Endodermal cell (in vitro differentiated cells): ENCODE measurements at regions not wholly inside any gene's neighbourhood (a gene's known extent, or its start where the extent isn't known, plus 50 kb on each side); places are given as distances from the start of the nearest gene placed in this dataset.
"Not testable (repeated sequence)": the region's sequence is repeated elsewhere in the genome, so short reads cannot be mapped to it uniquely, and the experiment has no call there.

Experiments
- DNase-seq: peaks from one replicate; pipeline ENCODE4 v3.0.0-alpha.2; 2017
- H3K27ac ChIP-seq: 2 replicates; pipeline ENCODE4 v1.5.1; 2013; ENCODE audit warnings: mild to moderate bottlenecking, low read depth, low read length, moderate library complexity
- H3K27me3 ChIP-seq: 2 replicates; pipeline ENCODE4 v1.6.1; 2013; ENCODE audit warnings: mild to moderate bottlenecking, low read length, moderate library complexity; ENCODE audit not compliant: insufficient read depth, control insufficient read depth, poor library complexity, severe bottlenecking
- H3K36me3 ChIP-seq: 2 replicates; pipeline ENCODE4 v1.7.0; 2013; ENCODE audit warnings: mild to moderate bottlenecking, low read length, moderate library complexity; ENCODE audit not compliant: control insufficient read depth, insufficient read depth
- H3K4me1 ChIP-seq: one replicate; pipeline ENCODE4 v1.7.0; 2013; ENCODE audit warnings: low read length; ENCODE audit not compliant: control insufficient read depth, insufficient read depth
- H3K4me3 ChIP-seq: 2 replicates; pipeline ENCODE4 v1.5.1; 2013; ENCODE audit warnings: mild to moderate bottlenecking, low read length, moderate library complexity
- H3K9ac ChIP-seq: 2 replicates; pipeline ENCODE4 v1.6.1; 2013; ENCODE audit warnings: mild to moderate bottlenecking, low read length, moderate library complexity; ENCODE audit not compliant: poor library complexity, severe bottlenecking; ENCODE audit errors: extremely low read depth
- H3K9me3 ChIP-seq: 2 replicates; pipeline ENCODE4 v1.6.1; 2013; ENCODE audit warnings: mild to moderate bottlenecking, low read length, moderate library complexity; ENCODE audit not compliant: control insufficient read depth
- H3K27ac Mint-ChIP-seq: 2 replicates; pipeline ENCODE4 v1.8.0; 2020; ENCODE audit warnings: mixed read lengths
- H3K27me3 Mint-ChIP-seq: 2 replicates; pipeline ENCODE4 v1.8.0; 2021; ENCODE audit warnings: mild to moderate bottlenecking, mixed read lengths; ENCODE audit not compliant: insufficient read depth
- H3K36me3 Mint-ChIP-seq: 2 replicates; pipeline ENCODE4 v1.8.0; 2020; ENCODE audit warnings: low read depth, mixed read lengths
- H3K4me1 Mint-ChIP-seq: 2 replicates; pipeline ENCODE4 v1.8.0; 2020; ENCODE audit warnings: mixed read lengths
- H3K4me3 Mint-ChIP-seq: 2 replicates; pipeline ENCODE4 v1.8.0; 2020; ENCODE audit warnings: mild to moderate bottlenecking, moderate library complexity, mixed read lengths
- H3K9me3 Mint-ChIP-seq: 2 replicates; pipeline ENCODE4 v1.8.0; 2020; ENCODE audit warnings: mild to moderate bottlenecking, mixed read lengths
- WGBS, 2 experiments: methylation state at CpG; one replicate each; pipeline versions ENCODE4 v1.1.5 to v1.1.7; 2013; ENCODE audit warnings: missing lambda C conversion rate in 2 of 2, mixed read lengths in 1 of 2; ENCODE audit not compliant: insufficient coverage in 1 of 2, insufficient read length in 1 of 2; 5-methylcytosine and 5-hydroxymethylcytosine counted together
- TF ChIP-seq, protein P1 (sequence below): fragments of 200-600 bp; sonication (generic); conservative IDR thresholded peaks from 2 replicates; pipeline ENCODE4 v1.5.0; 2021; ENCODE audit warnings: antibody characterized with exemption, mild to moderate bottlenecking

DNA sequence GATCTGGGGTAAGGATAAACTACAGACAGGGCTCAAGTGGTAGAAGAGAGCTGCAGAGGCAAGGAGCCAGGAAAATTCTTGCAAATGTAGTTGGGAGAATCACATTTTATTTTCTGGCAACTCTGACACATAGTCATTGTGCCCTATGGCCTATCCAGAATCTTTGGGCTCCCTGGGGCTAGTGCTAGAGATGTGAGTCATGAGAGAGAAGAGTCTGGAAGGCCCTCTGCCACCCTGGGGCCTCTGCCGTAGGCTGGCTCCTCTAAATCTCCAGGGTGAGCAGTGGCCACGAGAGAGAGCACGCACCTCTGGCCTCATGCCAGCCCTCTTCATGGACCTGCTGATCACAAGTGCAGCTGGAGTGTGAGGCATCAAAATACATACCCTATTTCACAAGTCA is 74.3 kb upstream of the SSBP2 start:
- Histone ChIP-seq H3K36me3 (no peaks in the 10 kb centered on the region), H3K4me1 (no peaks in the 10 kb centered on the region), H3K9ac (no peak overlapping the region), H3K4me3 (no peak overlapping the region), H3K27me3 (no peaks in the 10 kb centered on the region), H3K9me3 (no peaks in the 10 kb centered on the region), H3K27ac (no peak overlapping the region)
- H3K9me3 Mint-ChIP-seq = peaks cover 3% of the 10 kb centered on the region
- no peaks in the 10 kb centered on the region for H3K36me3 Mint-ChIP-seq
- 95 to 100% methylated on average over 1 to 3 of the region's 3 CpGs for WGBS, 2 experiments
- DNase-seq = no peak
- H3K4me1 Mint-ChIP-seq = peaks cover 4% of the 10 kb centered on the region
- no peak overlapping the region for H3K27ac Mint-ChIP-seq
- no peak overlapping the region for H3K4me3 Mint-ChIP-seq
- no peaks in the 10 kb centered on the region for H3K27me3 Mint-ChIP-seq
- TF ChIP-seq, protein P1, sequence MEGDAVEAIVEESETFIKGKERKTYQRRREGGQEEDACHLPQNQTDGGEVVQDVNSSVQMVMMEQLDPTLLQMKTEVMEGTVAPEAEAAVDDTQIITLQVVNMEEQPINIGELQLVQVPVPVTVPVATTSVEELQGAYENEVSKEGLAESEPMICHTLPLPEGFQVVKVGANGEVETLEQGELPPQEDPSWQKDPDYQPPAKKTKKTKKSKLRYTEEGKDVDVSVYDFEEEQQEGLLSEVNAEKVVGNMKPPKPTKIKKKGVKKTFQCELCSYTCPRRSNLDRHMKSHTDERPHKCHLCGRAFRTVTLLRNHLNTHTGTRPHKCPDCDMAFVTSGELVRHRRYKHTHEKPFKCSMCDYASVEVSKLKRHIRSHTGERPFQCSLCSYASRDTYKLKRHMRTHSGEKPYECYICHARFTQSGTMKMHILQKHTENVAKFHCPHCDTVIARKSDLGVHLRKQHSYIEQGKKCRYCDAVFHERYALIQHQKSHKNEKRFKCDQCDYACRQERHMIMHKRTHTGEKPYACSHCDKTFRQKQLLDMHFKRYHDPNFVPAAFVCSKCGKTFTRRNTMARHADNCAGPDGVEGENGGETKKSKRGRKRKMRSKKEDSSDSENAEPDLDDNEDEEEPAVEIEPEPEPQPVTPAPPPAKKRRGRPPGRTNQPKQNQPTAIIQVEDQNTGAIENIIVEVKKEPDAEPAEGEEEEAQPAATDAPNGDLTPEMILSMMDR = no peak

DNA sequence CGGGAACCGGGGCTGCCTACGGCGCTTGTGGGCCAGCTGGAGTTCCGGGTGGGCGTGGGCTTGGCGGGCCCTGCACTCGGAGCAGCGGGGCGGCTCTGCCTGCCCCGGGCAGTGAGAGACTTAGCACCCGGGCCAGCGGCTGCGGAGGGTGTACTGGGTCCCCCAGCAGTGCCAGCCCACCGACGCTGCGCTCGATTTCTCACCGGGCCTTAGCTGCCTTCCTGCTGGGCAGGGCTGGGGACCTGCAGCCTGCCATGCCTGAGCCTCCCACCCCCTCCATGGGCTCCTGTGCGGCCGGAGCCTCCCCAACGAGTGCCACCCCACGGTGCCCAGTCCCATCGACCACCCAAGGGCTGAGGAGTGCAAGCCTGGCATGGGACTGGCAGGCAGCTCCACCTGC is 72.8 kb upstream of the SSBP2 start:
- H3K36me3 Mint-ChIP-seq, H3K9me3 ChIP-seq, H3K4me1 Mint-ChIP-seq, H3K4me3 ChIP-seq, H3K27ac ChIP-seq, H3K27me3 ChIP-seq, H3K27ac Mint-ChIP-seq, H3K4me1 ChIP-seq, H3K27me3 Mint-ChIP-seq, H3K9me3 Mint-ChIP-seq, H3K4me3 Mint-ChIP-seq, DNase-seq, H3K36me3 ChIP-seq, H3K9ac ChIP-seq: not testable (repeated sequence)
- 92 to 93% methylated on average over 12 to 24 of the region's 24 CpGs for whole genome bisulfite sequencing, 2 experiments

GRCh38 chr5:81820863-81821262 is 70.0 kb upstream of the SSBP2 start:
- 95 to 100% methylated on average over 1 to 2 of the region's 2 CpGs for WGBS, 2 experiments
- no peak overlapping the region for H3K27ac Mint-ChIP-seq
- H3K9me3 ChIP-seq = no peaks in the 10 kb centered on the region
- H3K9me3 Mint-ChIP-seq = peaks cover 3% of the 10 kb centered on the region
- H3K4me3 ChIP-seq = no peak overlapping the region
- H3K4me1 Mint-ChIP-seq = no peaks in the 10 kb centered on the region
- no peak overlapping the region for H3K4me3 Mint-ChIP-seq
- no peaks in the 10 kb centered on the region for H3K27me3 ChIP-seq
- H3K36me3 ChIP-seq = no peaks in the 10 kb centered on the region
- H3K36me3 Mint-ChIP-seq = no peaks in the 10 kb centered on the region
- TF ChIP-seq, protein P1 = no peak
- DNase-seq = no peak
- no peaks in the 10 kb centered on the region for H3K27me3 Mint-ChIP-seq
- no peak overlapping the region for H3K27ac ChIP-seq
- no peaks in the 10 kb centered on the region for H3K4me1 ChIP-seq
- H3K9ac ChIP-seq = no peak overlapping the region

DNA sequence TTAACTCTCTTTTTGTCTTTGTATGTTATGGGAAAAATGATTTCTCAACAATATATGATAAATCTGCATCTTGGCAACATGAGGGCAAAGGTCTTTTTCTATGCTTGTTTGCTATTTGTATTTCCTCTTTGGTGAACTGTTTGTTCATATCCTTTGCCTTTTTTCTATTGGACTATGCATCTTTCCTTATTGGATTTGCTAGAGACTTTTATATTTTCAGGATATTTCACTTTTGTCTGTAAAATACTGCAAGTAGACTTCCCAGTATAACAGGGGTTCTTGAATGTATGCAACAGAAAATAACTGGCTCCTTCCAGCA is 69.4 kb upstream of the SSBP2 start:
- Histone ChIP-seq H3K4me3 (no peak overlapping the region), H3K36me3 (no peaks in the 10 kb centered on the region), H3K4me1 (no peaks in the 10 kb centered on the region), H3K9me3 (no peaks in the 10 kb centered on the region), H3K27ac (no peak overlapping the region), H3K9ac (no peak overlapping the region), H3K27me3 (no peaks in the 10 kb centered on the region)
- no peak for DNase-seq
- no peaks in the 10 kb centered on the region for H3K4me1 Mint-ChIP-seq
- H3K36me3 Mint-ChIP-seq = no peaks in the 10 kb centered on the region
- H3K27ac Mint-ChIP-seq = no peak overlapping the region
- H3K9me3 Mint-ChIP-seq = peaks cover 3% of the 10 kb centered on the region
- H3K27me3 Mint-ChIP-seq = no peaks in the 10 kb centered on the region
- TF ChIP-seq, protein P1 = no peak
- no peak overlapping the region for H3K4me3 Mint-ChIP-seq
